IMR-90 (cell line): ENCODE measurements at regions not wholly inside any gene's neighbourhood (a gene's known extent, or its start where the extent isn't known, plus 50 kb on each side); places are given as distances from the start of the nearest gene placed in this dataset.

ENCODE experiments used
- ATAC-seq: fragments of 200-7000 bp; cut with Tn5 transposase; 2 replicates; pipeline ENCODE4 v1.9.1; 2020; ENCODE audit warnings: low read depth, mild to moderate bottlenecking, moderate library complexity
- BruUV-seq: library from RNA; stranded (reverse); fragments of 400-500 nt; replicated peaks from 2 replicates; lab custom pipeline; 2021; lab: Mats Ljungman, UMichigan
- CTCF ChIA-PET: fragments of 300-600 bp; formaldehyde crosslinking; extraction: SDS; loops from one replicate; lab custom pipeline; 2021; ENCODE audit warnings: antibody characterized with exemption; lab: Yijun Ruan, JAX
- POLR2A ChIA-PET: fragments of 300-600 bp; sonication (Branson Sonifier 250); formaldehyde crosslinking; loops from one replicate; lab custom pipeline; 2022; ENCODE audit warnings: antibody characterized with exemption; ENCODE audit not compliant: unreplicated experiment; lab: Charles Lee
- DNase-seq: peaks from one replicate; pipeline ENCODE4 v3.0.0; 2013
- H2AFZ ChIP-seq: replicated peaks from 2 replicates; pipeline ENCODE3; 2013; ENCODE audit warnings: low read length, mild to moderate bottlenecking; ENCODE audit not compliant: poor library complexity
- H2AK5ac ChIP-seq: 2 replicates; pipeline ENCODE4 v1.6.1; 2013; ENCODE audit warnings: low read depth, low read length, inconsistent platforms
- H2AK9ac ChIP-seq: replicated peaks from 2 replicates; pipeline ENCODE3; 2013; ENCODE audit warnings: mild to moderate bottlenecking, low read depth, low read length, moderate library complexity; ENCODE audit not compliant: poor library complexity
- H2BK120ac ChIP-seq: 2 replicates; pipeline ENCODE4 v1.6.1; 2013; ENCODE audit warnings: low read depth, low read length, inconsistent platforms
- H2BK15ac ChIP-seq: 3 replicates; pipeline ENCODE4 v1.6.1; 2013; ENCODE audit warnings: low read depth, low read length, inconsistent platforms
- H2BK20ac ChIP-seq: 2 replicates; pipeline ENCODE4 v1.6.1; 2013; ENCODE audit warnings: low read depth, mild to moderate bottlenecking, inconsistent platforms, low read length, moderate library complexity
- H2BK5ac ChIP-seq: 2 replicates; pipeline ENCODE4 v1.6.1; 2013; ENCODE audit warnings: mild to moderate bottlenecking, low read depth, low read length, inconsistent platforms; ENCODE audit not compliant: poor library complexity, severe bottlenecking
- H3K14ac ChIP-seq: replicated peaks from 2 replicates; pipeline ENCODE4 v1.6.1; 2013; ENCODE audit warnings: low read depth, low read length, inconsistent platforms
- H3K18ac ChIP-seq: 2 replicates; pipeline ENCODE4 v1.6.1; 2013; ENCODE audit warnings: low read depth, low read length, control low read depth
- H3K23ac ChIP-seq: 2 replicates; pipeline ENCODE4 v1.6.1; 2013; ENCODE audit warnings: low read depth, low read length, inconsistent platforms
- H3K27ac ChIP-seq: 2 replicates; pipeline ENCODE4 v1.5.1; 2013; ENCODE audit warnings: mild to moderate bottlenecking, control low read depth, low read length; ENCODE audit not compliant: insufficient read depth
- H3K27me3 ChIP-seq: 2 replicates; pipeline ENCODE4 v1.6.1; 2013; ENCODE audit warnings: low read length; ENCODE audit not compliant: control insufficient read depth, insufficient read depth
- H3K36me3 ChIP-seq: 2 replicates; pipeline ENCODE4 v1.6.1; 2013; ENCODE audit warnings: low read length, mixed read lengths; ENCODE audit not compliant: control insufficient read depth, insufficient read depth
- H3K4ac ChIP-seq: 2 replicates; pipeline ENCODE4 v1.6.1; 2013; ENCODE audit warnings: low read depth, low read length, inconsistent platforms
- H3K4me1 ChIP-seq: 2 replicates; pipeline ENCODE4 v1.6.1; 2013; ENCODE audit warnings: low read length, mixed read lengths; ENCODE audit not compliant: control insufficient read depth, insufficient read depth
- H3K4me2 ChIP-seq: 2 replicates; pipeline ENCODE4 v1.6.1; 2013; ENCODE audit warnings: low read depth, mild to moderate bottlenecking, control low read depth, low read length, moderate library complexity
- H3K4me3 ChIP-seq: 2 replicates; pipeline ENCODE4 v1.5.1; 2013; ENCODE audit warnings: low read depth, mild to moderate bottlenecking, control low read depth, low read length, moderate library complexity; ENCODE audit not compliant: insufficient read depth
- H3K56ac ChIP-seq: 2 replicates; pipeline ENCODE4 v1.6.1; 2013; ENCODE audit warnings: low read length, inconsistent platforms; ENCODE audit not compliant: insufficient read depth; ENCODE audit errors: extremely low read depth
- H3K79me1 ChIP-seq, 2 experiments: 2 replicates each; pipeline ENCODE4 v1.6.1; 2013; ENCODE audit warnings: low read length in 2 of 2, inconsistent platforms in 1 of 2, low read depth in 1 of 2
- H3K9ac ChIP-seq: 2 replicates; pipeline ENCODE4 v1.6.1; 2013; ENCODE audit warnings: low read depth, low read length, control low read depth
- H3K9me1 ChIP-seq: 2 replicates; pipeline ENCODE4 v1.6.1; 2013; ENCODE audit warnings: low read length, inconsistent platforms; ENCODE audit not compliant: insufficient read depth
- H3K9me3 ChIP-seq: 2 replicates; pipeline ENCODE4 v1.6.1; 2013; ENCODE audit warnings: low read length; ENCODE audit not compliant: control insufficient read depth, insufficient read depth
- H4K20me1 ChIP-seq: 2 replicates; pipeline ENCODE4 v1.6.1; 2013; ENCODE audit warnings: low read length, inconsistent platforms; ENCODE audit not compliant: insufficient read depth
- H4K5ac ChIP-seq: 2 replicates; pipeline ENCODE4 v1.6.1; 2013; ENCODE audit warnings: mild to moderate bottlenecking, low read depth, low read length, control low read depth
- H4K8ac ChIP-seq, 2 experiments: 2 replicates each; pipeline ENCODE4 v1.6.1; 2013; ENCODE audit warnings: low read depth in 2 of 2, low read length in 2 of 2, control low read depth in 1 of 2, inconsistent platforms in 1 of 2
- H4K91ac ChIP-seq: 2 replicates; pipeline ENCODE4 v1.6.1; 2013; ENCODE audit warnings: low read depth, low read length, inconsistent platforms; ENCODE audit not compliant: insufficient read depth
- FOS ChIP-seq: fragments of 150-350 bp; IDR thresholded peaks from 2 replicates; pipeline ENCODE4 v1.6.1; 2016; ENCODE audit warnings: low read depth, low read length
- MXI1 ChIP-seq: IDR thresholded peaks from 2 replicates; pipeline ENCODE4 v1.6.1; 2012; ENCODE audit warnings: low read depth, mild to moderate bottlenecking, low read length, moderate library complexity, borderline replicate concordance
- POLR2A ChIP-seq: IDR thresholded peaks from 2 replicates; pipeline ENCODE4 v1.6.1; 2012; ENCODE audit warnings: mild to moderate bottlenecking, low read depth, low read length
- RFX5 ChIP-seq: IDR thresholded peaks from 2 replicates; pipeline ENCODE4 v1.8.0; 2012; ENCODE audit warnings: low read depth, mild to moderate bottlenecking, low read length, moderate library complexity
- SMC3 ChIP-seq: fragments of 150-350 bp; IDR thresholded peaks from 2 replicates; pipeline ENCODE4 v1.6.1; 2016; ENCODE audit warnings: low read depth, mild to moderate bottlenecking, antibody characterized with exemption, low read length, moderate library complexity
- WGBS, 2 experiments: methylation state at CpG; one replicate each; pipeline versions ENCODE4 v1.1.5 to v1.1.7; 2013; ENCODE audit warnings: missing lambda C conversion rate in 2 of 2; ENCODE audit not compliant: insufficient read length in 1 of 2; ENCODE audit errors: extremely low coverage in 2 of 2; 5-methylcytosine and 5-hydroxymethylcytosine counted together
- dilution Hi-C: fragments of 300-500 bp; cut with HindIII; formaldehyde crosslinking; loops from one replicate; pipeline ENCODE4 v1.14.3; 2018; ENCODE audit warnings: low sequenced_read_pairs; ENCODE audit not compliant: unreplicated experiment
- in situ Hi-C: fragments of 300-500 bp; cut with MboI; formaldehyde crosslinking; loops from 3 replicates; pipeline ENCODE4 v1.14.3; 2019; ENCODE audit warnings: low sequenced_read_pairs, inconsistent platforms, mixed read lengths
- intact Hi-C: fragments of 100-400 bp; cut with micrococcal nuclease; formaldehyde crosslinking; loops from 2 replicates; pipeline ENCODE4 v1.10.0; 2022
- TF ChIP-seq, protein P1 (sequence below): fragments of 150-350 bp; IDR thresholded peaks from 2 replicates; pipeline ENCODE4 v1.6.1; 2016; ENCODE audit warnings: low read depth, mild to moderate bottlenecking, low read length, moderate library complexity, borderline replicate concordance
- TF ChIP-seq, protein P2 (sequence below): fragments of 150-350 bp; IDR thresholded peaks from 2 replicates; pipeline ENCODE4 v1.6.1; 2017; ENCODE audit warnings: mild to moderate bottlenecking, antibody characterized with exemption, low read length, low read depth

DNA sequence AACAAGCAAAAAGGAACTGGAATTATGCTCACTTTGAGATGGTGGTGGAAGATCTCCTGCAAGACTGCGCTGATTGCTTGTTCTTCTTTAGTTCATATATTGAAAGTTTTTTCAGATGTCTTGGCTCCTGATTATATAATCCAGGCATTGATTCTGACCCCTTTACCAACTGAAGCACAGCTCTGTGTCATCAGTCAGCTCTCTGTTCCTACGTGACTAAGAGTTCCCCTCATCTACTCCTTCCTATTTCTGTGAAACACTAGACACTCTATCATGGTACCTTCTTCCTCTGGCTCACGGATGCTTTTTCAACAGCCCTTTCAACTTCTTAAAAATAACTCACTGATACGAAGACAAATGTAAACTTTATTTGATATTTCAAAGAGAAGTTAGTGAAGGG, 788.6 kb downstream of the SOCS6 start:
- H3K4ac ChIP-seq = no peak overlapping the region
- H2BK120ac ChIP-seq = no peak overlapping the region
- peaks cover 7% of the 10 kb centered on the region for H3K9me3 ChIP-seq
- no peak overlapping the region for H2BK20ac ChIP-seq
- H3K79me1 ChIP-seq = no peaks in the 10 kb centered on the region
- no peak overlapping the region for H3K9ac ChIP-seq
- H3K4me1 ChIP-seq = no peaks in the 10 kb centered on the region
- no peaks in the 10 kb centered on the region for H3K27me3 ChIP-seq
- dilution Hi-C loops (no loop called here), in situ Hi-C loops (no loop called here), intact Hi-C loops (no loop called here)
- no peak overlapping the region for H3K4me3 ChIP-seq
- H3K23ac ChIP-seq = no peak overlapping the region
- H2BK15ac ChIP-seq = no peak overlapping the region
- no peak overlapping the region for H3K18ac ChIP-seq
- DNase-seq (no peak), ATAC-seq (no peak)
- ChIA-PET CTCF (no interaction called here), POLR2A (no interaction called here)
- no peaks in the 10 kb centered on the region for H4K20me1 ChIP-seq
- no peak overlapping the region for H3K27ac ChIP-seq
- no peak overlapping the region for H2AK9ac ChIP-seq
- no TSS peak for BruUV-seq
- H3K36me3 ChIP-seq = no peaks in the 10 kb centered on the region
- H4K5ac ChIP-seq = no peak overlapping the region
- TF ChIP-seq, protein P1, sequence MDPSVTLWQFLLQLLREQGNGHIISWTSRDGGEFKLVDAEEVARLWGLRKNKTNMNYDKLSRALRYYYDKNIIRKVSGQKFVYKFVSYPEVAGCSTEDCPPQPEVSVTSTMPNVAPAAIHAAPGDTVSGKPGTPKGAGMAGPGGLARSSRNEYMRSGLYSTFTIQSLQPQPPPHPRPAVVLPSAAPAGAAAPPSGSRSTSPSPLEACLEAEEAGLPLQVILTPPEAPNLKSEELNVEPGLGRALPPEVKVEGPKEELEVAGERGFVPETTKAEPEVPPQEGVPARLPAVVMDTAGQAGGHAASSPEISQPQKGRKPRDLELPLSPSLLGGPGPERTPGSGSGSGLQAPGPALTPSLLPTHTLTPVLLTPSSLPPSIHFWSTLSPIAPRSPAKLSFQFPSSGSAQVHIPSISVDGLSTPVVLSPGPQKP = no peak
- TF ChIP-seq SMC3 = no peak
- TF ChIP-seq FOS = no peak
- no peak for TF ChIP-seq POLR2A
- TF ChIP-seq MXI1 = no peak
- TF ChIP-seq, protein P2, sequence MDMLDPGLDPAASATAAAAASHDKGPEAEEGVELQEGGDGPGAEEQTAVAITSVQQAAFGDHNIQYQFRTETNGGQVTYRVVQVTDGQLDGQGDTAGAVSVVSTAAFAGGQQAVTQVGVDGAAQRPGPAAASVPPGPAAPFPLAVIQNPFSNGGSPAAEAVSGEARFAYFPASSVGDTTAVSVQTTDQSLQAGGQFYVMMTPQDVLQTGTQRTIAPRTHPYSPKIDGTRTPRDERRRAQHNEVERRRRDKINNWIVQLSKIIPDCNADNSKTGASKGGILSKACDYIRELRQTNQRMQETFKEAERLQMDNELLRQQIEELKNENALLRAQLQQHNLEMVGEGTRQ = no peak
- no peak for TF ChIP-seq RFX5
- H4K91ac ChIP-seq = no peak overlapping the region
- H2AFZ ChIP-seq = no peak overlapping the region
- no peak overlapping the region for H2AK5ac ChIP-seq
- no CpG with 5 or more reads among the region's 4 CpGs for WGBS, 2 experiments
- H3K14ac ChIP-seq = no peak overlapping the region
- H3K56ac ChIP-seq = no peak overlapping the region
- H3K4me2 ChIP-seq = no peak overlapping the region
- H4K8ac ChIP-seq = no peak overlapping the region
- H2BK5ac ChIP-seq = no peak overlapping the region
- H3K9me1 ChIP-seq = no peaks in the 10 kb centered on the region
